ENCODE measurements at regions not wholly inside any gene's neighbourhood (a gene's known extent, or its start where the extent isn't known, plus 50 kb on each side); places are given as distances from the start of the nearest gene placed in this dataset.
"Not testable (repeated sequence)": the region's sequence is repeated elsewhere in the genome, so short reads cannot be mapped to it uniquely, and the experiment has no call there.

DNA sequence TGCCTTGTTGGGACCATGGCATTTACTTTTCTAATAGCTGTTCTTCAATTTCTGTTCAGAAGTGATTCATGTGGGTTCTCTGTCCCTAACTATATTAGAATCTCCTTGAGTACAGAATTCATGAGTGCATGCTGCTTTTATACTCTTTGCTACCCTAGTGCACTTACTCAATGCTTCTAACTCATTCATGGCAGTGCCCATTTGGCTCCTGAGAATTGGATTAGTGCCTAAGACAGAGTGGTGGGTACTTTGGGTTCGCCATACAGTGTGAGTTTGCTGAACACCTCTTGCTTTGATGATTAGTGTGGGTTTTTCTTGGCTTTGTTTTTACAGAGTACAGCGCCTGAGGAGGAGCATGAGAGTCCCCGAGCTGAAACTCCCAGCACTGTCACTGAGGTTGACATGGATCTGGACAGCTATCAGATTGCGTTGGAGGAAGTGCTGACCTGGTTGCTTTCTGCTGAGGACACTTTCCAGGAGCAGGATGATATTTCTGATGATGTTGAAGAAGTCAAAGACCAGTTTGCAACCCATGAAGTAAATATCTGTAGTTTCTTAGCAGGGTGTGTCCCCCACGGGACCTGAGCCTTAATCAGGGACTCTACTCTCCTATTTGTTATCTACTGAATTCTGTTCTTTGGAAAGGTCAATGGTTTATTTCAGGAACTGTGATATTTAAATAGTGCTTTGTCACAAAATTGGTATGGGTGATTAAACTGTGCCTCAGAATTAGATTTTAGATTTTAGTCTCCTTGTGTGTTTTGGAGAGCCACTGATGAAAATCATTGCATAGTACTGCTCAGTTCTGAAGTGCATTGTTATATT lies 150.7 kb downstream of the UTRN start:
- DNase-seq: no peak

DNA sequence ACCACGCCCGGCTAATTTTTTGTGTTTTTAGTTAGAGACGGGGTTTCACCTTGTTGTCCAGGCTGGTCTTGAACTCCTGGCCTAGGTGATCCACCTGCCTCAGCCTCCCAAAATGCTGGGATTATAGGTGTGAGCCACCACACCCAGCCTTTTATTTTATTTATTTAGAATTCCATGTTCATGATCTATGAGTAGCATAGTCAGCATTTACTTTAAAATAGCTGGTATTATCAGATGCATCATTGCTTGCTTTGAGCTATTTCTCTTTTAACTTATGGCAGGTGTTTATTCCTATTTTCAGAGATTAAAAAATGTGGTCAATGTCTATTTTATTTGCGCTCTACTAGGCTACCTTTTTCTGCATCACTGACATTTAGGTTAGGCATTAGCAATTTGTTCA lies 152.0 kb downstream of the UTRN start:
- DNase-seq: no peak

DNA sequence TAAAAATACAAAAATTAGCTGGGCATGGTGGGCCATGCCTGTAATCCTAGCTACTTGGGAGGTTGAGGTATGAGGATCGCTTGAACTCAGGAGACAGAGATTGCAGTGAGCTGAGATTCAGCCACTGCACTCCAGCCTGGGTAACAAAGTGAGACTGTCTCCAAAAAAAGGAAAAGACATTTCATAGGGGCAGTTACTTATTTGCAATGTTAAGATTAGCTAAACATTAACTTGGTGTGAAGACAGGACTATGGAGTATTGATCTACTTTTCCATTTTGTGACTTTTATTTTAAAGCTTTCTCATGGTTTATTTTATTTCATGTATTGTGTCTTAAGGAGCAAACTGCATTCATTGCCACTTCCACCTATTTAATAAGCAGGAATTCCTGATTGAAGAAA lies 153.0 kb downstream of the UTRN start:
- DNase-seq: no peak

DNA sequence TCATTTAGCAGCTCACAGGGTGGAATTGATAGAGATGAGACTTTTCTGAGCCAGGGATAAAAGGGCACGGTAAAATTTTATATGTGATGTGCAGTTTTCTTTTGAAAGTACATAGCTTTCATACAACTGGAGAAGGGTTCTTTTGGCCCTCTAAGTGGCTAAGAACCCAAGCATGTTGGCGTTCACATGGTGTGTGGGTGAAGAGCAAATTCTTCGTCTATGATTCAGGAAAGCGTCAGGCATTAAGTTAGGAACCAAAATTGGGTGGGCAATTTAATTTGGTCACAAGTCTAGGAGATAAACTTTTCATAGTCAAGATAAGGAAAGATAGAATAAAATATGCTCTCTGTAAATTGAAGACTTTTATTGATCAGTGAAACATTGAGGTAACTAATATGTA lies 153.9 kb downstream of the UTRN start:
- no peak for DNase-seq

DNA sequence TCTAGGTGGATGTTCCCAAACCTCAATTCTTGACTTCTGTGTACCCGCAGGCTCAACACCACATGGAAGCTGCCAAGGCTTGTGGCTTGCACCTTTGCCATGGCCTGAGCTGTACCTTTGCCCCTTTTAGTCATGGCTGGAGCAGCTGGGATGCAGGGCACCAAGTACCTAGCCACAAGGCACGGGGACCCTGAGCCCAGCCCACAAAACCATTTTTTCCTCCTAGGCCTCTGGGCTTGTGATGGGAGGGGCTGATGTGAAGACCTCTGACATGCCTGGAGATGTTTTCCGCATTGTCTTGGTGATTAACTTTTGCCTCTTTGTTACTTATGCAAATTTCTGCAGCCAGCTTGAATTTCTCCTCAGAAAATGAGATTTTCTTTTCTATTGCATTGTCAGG lies 156.7 kb downstream of the UTRN start:
- DNase-seq: not testable (repeated sequence)

DNA sequence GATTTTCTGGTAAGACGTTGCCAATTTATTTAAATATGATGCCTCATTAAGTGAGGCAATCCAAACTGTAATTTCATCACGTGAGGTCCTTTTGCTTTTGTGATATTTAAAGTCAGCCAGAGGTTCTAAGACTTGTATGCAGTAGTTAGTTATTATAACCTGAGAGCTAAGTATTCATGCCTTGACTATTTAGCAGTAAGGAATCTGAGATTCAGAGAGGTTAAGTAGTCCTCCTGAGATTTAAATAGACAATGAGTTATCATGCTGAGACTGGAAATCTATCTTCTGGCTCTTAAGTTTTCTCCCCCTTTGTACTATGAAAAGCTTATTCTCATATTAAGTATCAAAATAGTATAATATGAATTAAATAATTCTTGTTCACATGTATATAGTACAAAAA lies 158.0 kb downstream of the UTRN start:
- DNase-seq: no peak

DNA sequence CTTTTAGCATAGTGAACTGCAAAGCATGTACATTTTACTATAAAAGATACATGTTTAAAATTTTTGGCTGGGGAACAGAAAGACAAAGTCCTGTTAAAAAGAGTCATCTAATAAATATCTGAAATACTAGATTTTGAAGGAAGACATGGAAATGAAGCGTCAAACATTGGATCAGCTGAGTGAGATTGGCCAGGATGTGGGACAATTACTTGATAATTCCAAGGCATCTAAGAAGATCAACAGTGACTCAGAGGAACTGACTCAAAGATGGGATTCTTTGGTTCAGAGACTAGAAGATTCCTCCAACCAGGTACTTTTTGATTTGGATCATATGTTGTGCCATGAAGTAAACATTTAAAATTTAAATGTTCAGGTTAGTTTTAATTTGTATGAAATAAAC lies 162.3 kb downstream of the UTRN start:
- DNase-seq: no peak

DNA sequence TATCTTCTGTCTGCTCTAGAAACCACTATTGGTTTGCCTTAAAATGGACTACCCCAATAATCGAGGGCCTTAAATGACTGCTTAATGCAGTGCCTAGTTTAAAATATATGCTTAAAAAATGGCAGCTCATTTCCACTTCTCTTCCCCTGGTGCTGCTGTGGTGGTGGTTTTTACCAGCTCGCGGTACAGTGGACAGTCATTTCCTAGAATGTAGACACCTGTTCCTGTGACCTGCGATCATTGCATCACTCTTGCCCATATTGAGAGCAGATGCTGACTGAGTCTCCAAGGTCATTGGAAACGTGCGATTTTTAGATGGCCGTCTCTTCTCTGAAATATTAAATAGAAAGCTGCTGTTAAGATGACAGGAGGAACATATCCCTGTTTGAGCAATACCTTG lies 164.1 kb downstream of the UTRN start:
- DNase-seq: peak in 1 of 5 experiments; percentile 9

DNA sequence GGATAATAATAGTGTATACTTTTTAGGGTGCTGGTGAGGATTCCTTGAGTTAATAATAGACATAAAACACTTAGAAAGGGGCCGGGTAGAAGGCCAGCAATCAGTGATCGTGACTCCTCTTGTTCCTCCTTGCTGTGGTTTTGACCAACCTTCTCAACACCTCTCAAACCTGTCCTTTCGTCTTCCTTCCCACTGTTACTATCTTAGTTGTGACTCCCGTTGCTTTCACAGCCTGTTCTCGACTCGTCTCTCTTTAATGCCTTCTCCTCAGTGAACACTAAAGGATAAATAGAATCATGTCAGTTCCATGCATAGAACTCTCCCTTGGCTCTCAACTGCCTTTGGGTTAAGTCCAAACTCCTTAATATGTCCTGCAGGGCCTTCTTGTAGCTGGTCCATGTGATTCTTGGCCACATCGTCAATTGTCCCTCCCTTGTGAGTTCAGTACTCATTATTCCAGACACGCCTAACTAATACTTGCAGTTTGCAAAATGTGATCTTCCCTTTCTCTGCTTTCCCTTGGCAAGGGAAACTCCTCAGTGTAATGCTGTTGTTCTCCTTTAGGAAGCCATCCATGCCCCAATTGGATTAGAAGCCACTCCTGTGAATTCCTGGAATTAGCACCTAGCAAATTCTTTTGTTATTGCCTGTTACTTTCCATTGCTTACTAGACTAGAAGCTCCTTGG lies 164.9 kb downstream of the UTRN start:
- DNase-seq: no peak

DNA sequence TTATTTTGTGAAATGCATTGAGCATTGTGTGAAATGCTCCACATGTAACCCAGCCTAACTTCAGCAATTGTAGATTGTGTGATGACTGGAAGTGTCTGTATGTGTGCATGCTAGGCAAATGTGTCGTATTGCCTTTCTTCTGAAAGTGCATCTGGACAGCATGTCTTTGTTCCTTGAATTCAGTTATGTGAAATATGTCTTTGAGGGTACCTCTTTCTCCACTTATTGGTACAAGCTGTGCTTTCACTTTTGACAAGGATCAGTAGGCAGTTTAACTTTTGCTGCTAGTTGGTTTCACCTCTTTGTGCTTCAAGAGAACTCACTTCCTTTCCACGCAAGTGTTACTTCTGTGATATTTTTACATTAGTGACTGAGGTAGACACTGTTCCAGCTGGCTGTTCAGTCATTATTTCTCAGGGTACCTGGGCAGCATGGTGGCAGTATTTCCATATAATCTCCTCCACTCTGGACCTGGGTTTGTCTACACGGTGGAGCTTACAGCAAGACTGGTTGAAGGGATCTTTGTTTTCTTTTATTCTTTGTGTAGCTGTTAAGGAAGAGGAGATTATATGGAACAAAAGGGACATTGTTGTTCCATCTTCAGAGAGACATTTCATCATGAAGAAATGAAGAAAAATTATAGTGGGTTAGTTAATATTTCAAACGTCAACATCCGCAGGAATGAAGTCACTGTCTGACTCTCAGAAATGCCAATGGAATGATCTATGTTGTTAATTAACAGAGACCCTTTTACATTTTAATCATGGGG lies 175.4 kb downstream of the UTRN start:
- DNase-seq: peak in 1 of 5 experiments; percentile 73

DNA sequence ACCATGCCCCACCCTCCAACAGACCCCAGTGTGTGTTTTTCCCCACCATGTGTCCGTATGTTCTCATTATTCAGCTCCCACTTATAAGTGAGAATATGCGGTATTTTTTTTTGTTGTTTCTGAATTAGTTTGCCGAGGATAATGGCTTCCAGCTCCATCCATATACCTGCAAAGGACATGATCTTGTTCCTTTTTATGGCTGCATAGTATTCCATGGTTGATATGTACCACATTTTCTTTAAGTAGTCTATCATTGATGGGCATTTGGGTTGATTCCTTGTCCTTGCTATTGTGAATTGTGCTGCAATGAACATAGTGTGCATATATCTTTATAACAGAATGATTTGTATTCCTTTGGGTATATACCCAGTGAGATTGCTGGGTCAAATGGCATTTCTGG lies 176.9 kb downstream of the UTRN start:
- DNase-seq: no peak

DNA sequence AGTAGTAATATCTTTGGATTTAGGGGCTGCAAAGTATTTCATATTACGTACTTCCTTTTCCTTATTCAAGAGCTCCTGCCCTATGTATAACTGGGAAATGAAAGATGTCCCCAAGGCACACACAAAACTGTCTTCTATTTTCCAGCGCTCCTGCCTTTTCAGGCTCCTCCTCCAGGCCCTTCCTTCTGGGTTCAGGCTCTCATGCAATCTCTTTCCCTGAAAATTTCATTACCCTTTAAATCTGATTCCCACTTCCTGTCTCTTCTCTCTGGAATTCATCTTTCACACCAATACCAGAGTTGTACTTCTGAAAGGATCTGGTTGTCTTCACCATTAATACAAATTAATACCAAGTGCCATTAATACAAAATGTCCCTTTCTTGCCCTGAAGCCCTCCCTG lies 181.6 kb downstream of the UTRN start:
- DNase-seq: no peak

DNA sequence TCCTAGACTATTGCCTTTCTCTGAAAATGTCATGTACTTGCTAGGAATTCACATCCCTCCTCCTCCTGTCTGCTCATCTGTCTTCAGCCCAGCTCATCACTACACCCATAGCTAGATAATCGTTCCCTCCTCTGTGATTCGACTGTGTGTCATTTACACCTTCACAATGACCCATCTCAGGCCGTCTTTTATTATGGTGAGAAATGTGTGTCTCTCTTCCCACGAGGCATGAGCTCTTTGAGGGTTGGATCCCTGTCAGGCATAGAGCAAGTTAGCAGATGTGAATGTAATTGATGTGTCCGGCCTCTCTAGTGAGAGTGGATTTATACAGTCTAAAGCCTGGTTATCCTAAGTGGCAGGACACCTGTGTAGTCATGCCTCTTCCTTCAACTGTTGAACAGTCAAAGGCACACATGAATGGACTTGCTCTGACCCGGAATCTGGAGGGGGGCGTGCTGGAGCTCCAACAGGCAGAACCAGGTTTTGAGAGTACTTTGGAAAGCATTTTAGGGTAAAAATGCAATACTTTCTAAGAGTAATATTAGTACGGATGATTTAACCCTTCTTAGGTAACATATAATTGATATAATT lies 182.1 kb downstream of the UTRN start:
- no peak for DNase-seq

DNA sequence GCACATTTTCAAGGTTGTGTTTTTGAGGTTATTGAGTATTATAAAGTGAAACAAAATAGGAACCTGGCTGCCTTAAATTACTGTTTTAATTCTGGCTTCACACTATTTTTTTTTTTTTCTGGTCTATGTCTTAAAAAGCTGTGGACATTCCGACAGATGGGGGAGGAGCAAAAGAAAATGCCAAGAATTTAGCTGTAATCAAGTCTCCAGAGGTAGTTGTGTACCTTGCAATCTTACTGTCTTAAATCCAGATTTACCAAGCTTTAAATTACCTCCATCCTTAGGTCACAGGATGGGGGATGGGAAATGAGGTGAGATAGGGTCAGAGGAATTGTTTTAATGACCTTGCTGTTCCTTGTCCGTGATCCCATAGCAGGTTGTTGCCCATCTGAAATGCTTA lies 182.8 kb downstream of the UTRN start:
- DNase-seq: no peak

DNA sequence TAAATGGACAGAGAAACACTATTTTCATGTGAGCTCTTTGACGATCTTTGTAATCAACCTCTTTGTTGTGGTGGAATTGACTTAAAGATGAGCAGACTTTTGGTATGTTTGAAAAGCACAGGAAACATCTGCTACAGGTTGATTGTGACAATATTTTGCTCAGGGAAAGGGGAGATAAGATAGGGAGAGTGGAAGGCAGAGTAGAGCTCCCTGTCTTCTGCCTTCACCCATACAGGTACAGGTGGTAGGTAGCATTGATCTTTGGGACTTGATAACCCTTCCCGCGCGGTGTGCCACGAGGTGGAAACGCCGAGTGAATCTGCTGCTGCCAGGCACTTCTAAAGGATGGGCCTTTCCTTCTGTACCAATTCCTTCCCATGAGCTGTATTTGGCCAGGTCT lies 183.6 kb downstream of the UTRN start:
- peak in 1 of 5 experiments; percentile 48 for DNase-seq

DNA sequence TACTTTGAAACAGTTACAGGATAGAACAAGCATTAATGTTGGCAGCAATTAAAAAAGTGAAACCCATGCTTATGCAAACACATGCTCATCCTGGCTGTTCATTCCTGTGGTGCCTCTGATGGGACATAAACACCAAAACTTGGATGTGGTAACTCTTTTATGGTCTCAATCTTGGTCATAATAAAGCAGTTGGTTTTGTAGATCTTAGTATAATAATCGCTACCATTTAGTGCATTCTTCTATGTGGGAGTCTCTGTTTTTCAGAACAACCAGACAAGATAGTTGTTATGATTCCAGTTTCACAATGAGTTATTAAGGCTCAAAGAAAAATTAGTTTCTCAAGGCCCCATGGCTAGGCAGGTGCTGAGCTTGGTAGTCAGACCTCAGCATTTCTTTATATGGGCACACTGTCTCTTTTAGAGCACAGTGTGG lies 184.0 kb downstream of the UTRN start:
- peak in 1 of 5 experiments; percentile 82 for DNase-seq

DNA sequence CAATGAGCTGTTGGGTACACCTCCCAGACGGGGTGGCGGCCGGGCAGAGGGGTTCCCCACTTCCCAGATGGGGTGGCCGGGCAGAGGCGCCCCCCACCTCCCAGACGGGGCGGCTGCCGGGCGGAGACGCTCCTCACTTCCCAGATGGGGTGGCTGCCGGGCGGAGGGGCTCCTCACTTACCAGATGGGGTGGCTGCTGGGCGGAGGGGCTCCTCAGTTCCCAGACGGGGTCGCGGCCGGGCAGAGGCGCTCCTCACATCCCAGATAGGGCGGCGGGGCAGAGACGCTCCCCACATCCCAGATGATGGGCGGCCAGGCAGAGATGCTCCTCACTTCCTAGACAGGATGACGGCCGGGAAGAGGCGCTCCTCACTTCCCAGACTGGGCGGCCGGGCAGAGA lies 185.1 kb downstream of the UTRN start:
- not testable (repeated sequence) for DNase-seq

DNA sequence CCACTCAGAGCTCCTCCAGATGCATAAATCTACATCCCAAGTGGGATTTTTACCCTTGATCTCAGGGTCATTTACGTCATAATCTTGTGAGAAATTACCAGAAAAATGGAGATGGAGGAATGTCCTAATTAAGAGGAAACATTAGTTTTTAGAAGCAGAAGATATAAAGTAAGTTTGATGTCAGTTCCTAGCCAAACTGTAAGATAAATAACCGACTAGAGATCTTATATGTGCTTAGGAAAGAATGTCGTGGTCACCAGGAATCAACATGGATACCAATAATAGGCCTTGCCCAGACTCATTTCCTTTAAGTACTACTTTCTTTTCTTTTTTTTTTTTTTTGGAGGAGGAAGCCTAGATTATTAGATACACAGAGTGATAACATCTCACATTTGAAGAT lies 186.9 kb downstream of the UTRN start:
- DNase-seq: no peak

DNA sequence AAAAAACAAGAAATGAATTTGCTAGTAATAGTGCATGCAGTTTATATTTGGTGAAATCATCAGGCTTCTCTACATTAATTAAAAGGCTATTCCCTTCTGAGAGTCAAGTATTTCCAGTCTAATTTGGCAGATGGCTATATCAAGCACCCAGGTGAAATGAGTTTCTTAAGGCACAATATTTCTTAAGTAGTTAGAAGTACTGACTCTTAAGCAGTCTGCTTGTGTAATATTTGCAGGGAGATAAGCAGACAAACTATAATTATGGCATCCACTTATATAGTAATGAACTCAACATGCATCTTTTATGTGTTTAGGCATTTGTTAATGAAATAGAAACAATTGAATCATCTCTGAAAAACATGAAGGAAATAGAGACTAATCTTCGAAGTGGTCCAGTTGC lies 189.2 kb downstream of the UTRN start:
- DNase-seq: no peak

DNA sequence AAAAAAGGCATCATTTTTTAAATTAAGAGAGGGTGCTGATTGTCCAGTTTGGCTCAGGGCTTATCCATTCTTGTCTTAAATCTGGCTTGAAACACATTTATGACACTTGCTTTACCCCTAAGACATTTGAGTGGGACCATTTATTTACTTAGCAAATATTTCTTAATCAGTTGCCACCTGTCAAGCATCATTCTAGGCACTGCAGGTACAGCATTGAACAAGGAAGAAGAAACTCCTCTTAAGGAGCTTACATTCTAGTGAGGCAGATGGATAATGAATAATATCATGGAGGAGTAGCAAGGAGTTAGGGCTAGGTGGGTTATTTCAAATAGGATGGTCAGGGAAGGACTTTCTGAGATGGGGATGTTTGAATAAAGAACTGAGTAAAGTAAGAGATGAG lies 189.8 kb downstream of the UTRN start:
- no peak for DNase-seq

DNA sequence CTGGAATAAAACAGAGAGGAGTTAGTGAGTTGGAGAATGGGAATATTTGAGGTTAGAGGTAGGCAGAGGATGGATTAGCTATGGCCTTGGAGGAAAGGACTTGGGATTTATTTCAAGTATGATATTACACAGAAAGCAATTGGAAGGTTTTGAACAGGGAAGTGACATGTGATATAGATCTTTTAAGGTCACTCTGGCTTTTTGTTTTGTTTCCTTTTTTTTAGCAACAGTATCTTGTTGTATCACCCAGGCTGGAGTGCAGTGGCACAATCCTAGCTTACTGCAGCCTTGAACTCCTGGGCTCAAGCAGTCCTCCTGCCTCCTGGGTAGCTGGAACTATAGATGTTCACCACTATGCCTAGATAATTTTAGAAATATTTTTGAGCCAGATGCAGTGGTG lies 190.3 kb downstream of the UTRN start:
- no peak for DNase-seq

DNA sequence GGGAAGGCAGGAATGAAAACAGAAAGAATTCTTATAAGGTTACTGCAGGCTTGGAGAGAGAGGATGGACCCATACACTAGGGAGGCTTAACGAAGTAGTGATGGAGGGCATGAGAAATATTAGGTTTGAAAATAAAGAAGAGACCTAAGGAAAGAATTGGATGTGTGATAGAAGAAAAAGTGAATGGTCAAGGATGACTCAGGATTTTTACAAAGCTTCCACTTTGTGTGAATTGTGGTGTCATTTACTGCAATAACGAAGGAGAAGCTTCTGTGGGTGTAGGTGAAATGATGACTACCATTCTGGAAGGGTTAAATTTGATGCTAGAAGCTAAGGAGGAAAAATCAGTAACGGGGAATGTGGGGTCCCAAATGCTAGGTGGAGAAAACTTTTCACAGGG lies 191.2 kb downstream of the UTRN start:
- no peak for DNase-seq

DNA sequence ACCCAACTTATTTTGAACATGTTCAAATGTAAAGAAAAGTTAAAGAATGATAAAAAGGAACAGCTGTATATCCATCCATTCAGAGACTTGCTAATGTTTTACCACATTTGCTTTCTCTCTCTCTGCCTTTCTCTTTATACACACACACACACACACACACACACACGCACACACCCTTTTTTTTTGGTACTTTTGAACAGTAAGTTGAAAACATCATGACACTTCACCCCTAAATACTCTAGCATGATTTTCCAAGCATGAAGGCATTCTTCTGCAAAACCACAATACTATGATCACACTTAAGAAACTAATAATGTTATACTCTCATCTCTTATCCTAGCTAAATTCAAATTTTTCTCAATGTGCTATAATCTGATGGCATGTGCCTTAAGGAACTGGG lies 192.3 kb downstream of the UTRN start:
- no peak for DNase-seq
